A549 (cell line): ENCODE measurements at regions not wholly inside any gene's neighbourhood (a gene's known extent, or its start where the extent isn't known, plus 50 kb on each side); places are given as distances from the start of the nearest gene placed in this dataset.

Experiments used
- ATAC-seq, 2 experiments: fragments of 200-7000 bp in 1 of 2; fragments of >200 bp in 1 of 2; cut with Nextera tagmentation in 1 of 2; cut with Tn5 transposase in 1 of 2; 3 replicates each; pipeline versions ENCODE4 v1.8.0 to v1.9.1; 2018 to 2020; ENCODE audit warnings: mild to moderate bottlenecking in 1 of 2, moderate library complexity in 1 of 2
- CTCF ChIA-PET: fragments of 300-600 bp; sonication (Branson Sonifier 250); formaldehyde crosslinking; extraction: SDS; loops from one replicate; lab custom pipeline; 2021; ENCODE audit warnings: antibody characterized with exemption, inconsistent platforms; lab: Yijun Ruan, JAX
- POLR2A ChIA-PET: fragments of 350-600 bp; formaldehyde crosslinking; extraction: SDS; loops from one replicate; lab custom pipeline; 2021; ENCODE audit warnings: antibody characterized with exemption, inconsistent platforms; lab: Yijun Ruan, JAX
- DNase-seq, 2 experiments: peaks; one replicate each; pipeline versions ENCODE4 v3.0.0 to v3.0.0-alpha.2; 2011 to 2016; ENCODE audit warnings: low read depth in 1 of 2, low spot score in 1 of 2
- FAIRE-seq: peaks from 2 replicates; lab custom pipeline; 2011; peaks lifted over from hg19 to GRCh38; lab: Jason Lieb, UNC
- H3K27ac ChIP-seq, 2 experiments: fragments of >200 bp; sonication (Bioruptor Twin); formaldehyde crosslinking; 3 replicates each; pipeline ENCODE4 v1.5.1; 2016 to 2017
- H3K4me1 ChIP-seq: fragments of >200 bp; sonication (Bioruptor Twin); formaldehyde crosslinking; 3 replicates; pipeline ENCODE4 v1.6.1; 2016
- H3K4me2 ChIP-seq: fragments of >200 bp; sonication (Bioruptor Twin); formaldehyde crosslinking; 3 replicates; pipeline ENCODE4 v1.6.1; 2016
- H3K4me3 ChIP-seq: fragments of >200 bp; sonication (Bioruptor Twin); formaldehyde crosslinking; 3 replicates; pipeline ENCODE4 v1.5.1; 2016
- H3K9me3 ChIP-seq: fragments of >200 bp; sonication (Bioruptor Twin); formaldehyde crosslinking; 3 replicates; pipeline ENCODE4 v1.6.1; 2016
- CBX8 ChIP-seq: fragments of 200-600 bp; sonication (generic); IDR thresholded peaks from 2 replicates; pipeline ENCODE4 v1.6.1; 2016
- EP300 ChIP-seq, 2 experiments: fragments of >200 bp; sonication (Bioruptor Twin); formaldehyde crosslinking; IDR thresholded peaks; 2 replicates in 1 of 2; 3 replicates in 1 of 2; pipeline ENCODE4 v1.6.1; 2016 to 2017
- FOSL2 ChIP-seq, 2 experiments: fragments of 450-650 bp in 1 of 2; fragments of >200 bp in 1 of 2; sonication (Bioruptor Twin) in 1 of 2; formaldehyde crosslinking; IDR thresholded peaks; 2 replicates each; pipeline versions ENCODE4 v1.5.0 to v1.6.1; 2016 to 2020; ENCODE audit warnings: mild to moderate bottlenecking in 1 of 2, moderate library complexity in 1 of 2
- FOXS1 ChIP-seq: fragments of 250-450 bp; sonication (Bioruptor Pico); IDR thresholded peaks from 2 replicates; pipeline ENCODE4 v1.5.0; 2020; ENCODE audit warnings: mild to moderate bottlenecking, moderate library complexity
- HEYL ChIP-seq: fragments of 250-450 bp; sonication (Bioruptor Pico); IDR thresholded peaks from 2 replicates; pipeline ENCODE4 v1.8.0; 2021; ENCODE audit warnings: mild to moderate bottlenecking, moderate library complexity
- HOXA7 ChIP-seq: fragments of 250-450 bp; sonication (Bioruptor Pico); IDR thresholded peaks from 2 replicates; pipeline ENCODE4 v1.5.0; 2020; ENCODE audit warnings: mild to moderate bottlenecking, moderate library complexity
- HOXB5 ChIP-seq: fragments of 250-450 bp; sonication (Bioruptor Pico); IDR thresholded peaks from 2 replicates; pipeline ENCODE4 v1.5.0; 2020; ENCODE audit warnings: mild to moderate bottlenecking, moderate library complexity
- MAFK ChIP-seq: fragments of 450-650 bp; IDR thresholded peaks from 2 replicates; pipeline ENCODE4 v1.6.1; 2014; ENCODE audit not compliant: partially characterized antibody
- PHF8 ChIP-seq: fragments of 200-600 bp; sonication (generic); IDR thresholded peaks from 2 replicates; pipeline ENCODE4 v1.6.1; 2016; ENCODE audit warnings: low read depth, mild to moderate bottlenecking, antibody characterized with exemption, moderate library complexity, borderline replicate concordance
- POLR2A ChIP-seq: IDR thresholded peaks from 2 replicates; pipeline ENCODE4 v1.6.1; 2012; ENCODE audit warnings: mild to moderate bottlenecking, low read length
- POLR2AphosphoS2 ChIP-seq: conservative IDR thresholded peaks from 2 replicates; pipeline ENCODE4 v1.6.1; 2012; ENCODE audit warnings: low read length, improper control_type of control experiment, inconsistent platforms
- RAD21 ChIP-seq, 2 experiments: fragments of >200 bp in 1 of 2; sonication (Bioruptor Twin) in 1 of 2; formaldehyde crosslinking in 1 of 2; IDR thresholded peaks in 1 of 2; conservative IDR thresholded peaks in 1 of 2; 2 replicates in 1 of 2; 3 replicates in 1 of 2; pipeline ENCODE4 v1.6.1; 2012 to 2018; ENCODE audit warnings: inconsistent platforms in 1 of 2
- RARB ChIP-seq: fragments of 250-450 bp; sonication (Bioruptor Pico); IDR thresholded peaks from 2 replicates; pipeline ENCODE4 v1.8.0; 2021; ENCODE audit warnings: mild to moderate bottlenecking, moderate library complexity
- RCOR1 ChIP-seq: fragments of 150-350 bp; IDR thresholded peaks from 2 replicates; pipeline ENCODE4 v1.6.1; 2014; ENCODE audit warnings: antibody characterized with exemption, low read length, low read depth
- SREBF2 ChIP-seq: fragments of 450-650 bp; IDR thresholded peaks from 2 replicates; pipeline ENCODE4 v1.6.1; 2014; ENCODE audit warnings: mild to moderate bottlenecking, moderate library complexity
- TP53 ChIP-seq: fragments of 250-450 bp; sonication (Bioruptor Pico); IDR thresholded peaks from 2 replicates; pipeline ENCODE4 v1.5.0; 2021; ENCODE audit warnings: mild to moderate bottlenecking, moderate library complexity
- ZNF302 ChIP-seq: fragments of 250-450 bp; sonication (Bioruptor Pico); IDR thresholded peaks from 2 replicates; pipeline ENCODE4 v1.9.0; 2021; ENCODE audit warnings: inconsistent platforms, mild to moderate bottlenecking, moderate library complexity
- ZSCAN20 ChIP-seq: fragments of 250-450 bp; sonication (Bioruptor Pico); IDR thresholded peaks from 2 replicates; pipeline ENCODE4 v1.8.0; 2022; ENCODE audit warnings: mild to moderate bottlenecking, moderate library complexity
- WGBS: methylation state at CpG from one replicate; pipeline ENCODE4 v1.1.6; 2017; ENCODE audit errors: missing lambda C conversion rate; 5-methylcytosine and 5-hydroxymethylcytosine counted together
- TF ChIP-seq, protein P1 (sequence below): fragments of 250-450 bp; sonication (Bioruptor Pico); IDR thresholded peaks from 2 replicates; pipeline ENCODE4 v1.5.0; 2020; ENCODE audit warnings: low read depth, mild to moderate bottlenecking, moderate library complexity
- TF ChIP-seq, protein P2 (sequence below): fragments of 200-600 bp; sonication (generic); IDR thresholded peaks from 2 replicates; pipeline ENCODE4 v1.6.1; 2016; ENCODE audit warnings: antibody characterized with exemption, mild to moderate bottlenecking, moderate library complexity
- TF ChIP-seq, protein P3 (sequence below): IDR thresholded peaks from 2 replicates; pipeline ENCODE4 v1.6.1; 2012

DNA sequence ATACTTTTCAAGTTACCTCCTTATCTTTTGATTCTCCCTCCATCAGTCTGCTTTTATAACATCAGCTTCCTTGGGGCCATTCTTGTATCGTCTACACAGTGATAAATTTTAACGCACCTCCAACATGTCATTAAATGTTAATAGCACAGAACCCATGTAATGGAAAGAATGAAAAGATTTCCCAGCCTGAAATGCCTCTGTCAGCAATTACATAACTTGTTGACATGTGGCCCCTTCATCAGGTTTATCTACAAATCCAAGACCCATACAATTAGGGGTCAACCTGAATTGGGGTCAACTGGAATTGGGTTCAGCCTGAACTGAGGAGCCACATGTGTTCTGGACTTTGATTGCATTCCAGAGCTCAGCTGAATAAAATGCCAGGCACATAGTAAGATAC, 148.2 kb upstream of the KLF7 start:
- no peak overlapping the region for H3K4me2 ChIP-seq
- ATAC-seq (no peak), FAIRE-seq (no peak)
- TF ChIP-seq MAFK (peak; percentile 85), HOXB5 (CRISPR knock-in tag) (no peak)
- TF ChIP-seq, all 56 proteins: peak for 1
- H3K4me3 ChIP-seq = no peak overlapping the region
- H3K9me3 ChIP-seq = no peaks in the 10 kb centered on the region
- WGBS = 92% methylated on average over 2 of the region's 2 CpGs
- H3K4me1 ChIP-seq = peaks cover 56% of the 10 kb centered on the region
- no peak overlapping the region; a peak in 1 of 6 replicates for H3K27ac ChIP-seq
- ChIA-PET POLR2A (no interaction called here), CTCF (no interaction called here)
- DNase-seq = no peak

DNA sequence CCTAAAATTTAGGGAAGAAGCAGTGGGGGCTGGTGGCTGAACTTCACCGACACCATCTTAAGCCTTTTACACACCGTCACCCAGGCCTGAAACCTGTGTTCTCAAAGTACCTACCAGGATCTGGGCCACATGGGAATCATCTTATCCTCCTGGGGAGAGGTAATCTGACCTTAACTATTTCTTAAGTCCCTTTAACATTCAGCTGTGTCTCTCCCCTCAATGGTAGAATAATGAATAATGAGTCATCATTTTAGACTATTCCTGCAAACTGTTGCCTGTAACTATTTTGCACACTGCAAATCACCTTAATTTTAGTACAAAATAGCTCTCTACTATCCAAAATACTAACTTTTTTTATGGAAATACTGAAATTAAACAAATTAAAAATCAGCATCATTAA, 149.4 kb upstream of the KLF7 start:
- DNase-seq = no peak
- peaks cover 60% of the 10 kb centered on the region for H3K4me1 ChIP-seq
- CTCF ChIA-PET = interaction anchor here (1.5 kb wide), 1 partner anchor 158 kb away, joined by 4 read pairs; no protein-coding TSS in a partner anchor
- ATAC-seq = no peak
- peak overlapping the region; percentile 9 to 46; a peak in 2 of 6 replicates for H3K27ac ChIP-seq
- POLR2A ChIA-PET = no interaction called here
- FAIRE-seq = no peak
- TF ChIP-seq RAD21 (conservative IDR thresholded peaks at IDR 0.05 in 1 of 2, IDR thresholded peaks at IDR 0.05 in 1 of 2) = no peak
- no peak for TF ChIP-seq FOSL2 (IDR thresholded peaks at IDR 0.05)
- peak; percentile 66 for TF ChIP-seq FOSL2 (CRISPR knock-in tag; IDR thresholded peaks at IDR 0.05)
- no peaks in the 10 kb centered on the region for H3K9me3 ChIP-seq
- no peak overlapping the region for H3K4me3 ChIP-seq
- peak overlapping the region; percentile 3; the same call in 1 of the 3 replicates for H3K4me2 ChIP-seq
- 98% methylated on average over 2 of the region's 2 CpGs for WGBS

DNA sequence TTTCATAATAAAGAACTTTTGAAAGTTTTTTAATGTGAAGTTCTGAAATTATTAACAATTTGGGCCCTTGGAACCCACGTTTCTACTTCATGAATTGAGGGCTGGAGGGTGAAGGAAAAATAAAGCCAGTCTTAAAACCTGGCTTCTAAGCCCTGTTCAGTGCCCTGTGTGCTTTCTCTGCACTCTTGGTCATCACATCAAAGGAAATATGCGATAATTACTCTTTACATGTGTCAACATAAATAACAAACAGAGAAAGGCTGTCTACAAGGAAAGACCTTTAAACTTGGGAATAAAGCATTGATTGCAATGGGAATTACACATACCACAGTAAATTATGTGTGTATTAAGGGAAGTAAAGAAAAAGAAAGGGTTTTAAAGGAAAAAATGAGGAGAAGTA, 150.7 kb upstream of the KLF7 start:
- 79% methylated on average over 2 of the region's 2 CpGs for WGBS

DNA sequence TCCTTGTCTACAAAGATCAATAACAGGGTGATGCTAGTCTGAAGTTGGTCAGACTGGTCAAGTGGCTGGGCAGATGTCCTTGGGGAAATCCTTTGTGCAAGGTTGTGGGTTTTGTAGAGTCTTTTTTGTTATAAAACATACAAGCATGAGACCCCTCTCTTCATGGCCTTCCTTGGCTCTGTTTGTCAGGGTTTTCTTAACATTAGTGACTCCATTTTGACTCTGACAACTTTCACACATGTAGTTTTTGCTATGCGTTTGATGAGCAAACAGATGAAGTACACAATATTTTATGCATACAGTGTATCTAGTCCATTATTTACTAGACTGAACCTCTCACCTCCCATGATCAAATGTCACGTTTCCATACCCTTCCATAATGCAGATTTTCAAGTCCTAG, 151.2 kb upstream of the KLF7 start:
- ChIA-PET POLR2A (no interaction called here), CTCF (interaction anchor here (1.6 kb wide), 1 partner anchor 59 kb away, joined by 3 read pairs; no protein-coding TSS in a partner anchor)
- Histone ChIP-seq H3K9me3 (no peaks in the 10 kb centered on the region), H3K27ac (peak overlapping the region; percentile 43 to 45; a peak in 5 of 6 replicates), H3K4me3 (no peak overlapping the region), H3K4me1 (peaks cover 58% of the 10 kb centered on the region), H3K4me2 (peak overlapping the region; percentile 56)
- 30% methylated on average over 2 of the region's 2 CpGs for WGBS
- TF ChIP-seq RAD21 (conservative IDR thresholded peaks at IDR 0.05 in 1 of 2, IDR thresholded peaks at IDR 0.05 in 1 of 2) = no peak
- TF ChIP-seq, protein P1, sequence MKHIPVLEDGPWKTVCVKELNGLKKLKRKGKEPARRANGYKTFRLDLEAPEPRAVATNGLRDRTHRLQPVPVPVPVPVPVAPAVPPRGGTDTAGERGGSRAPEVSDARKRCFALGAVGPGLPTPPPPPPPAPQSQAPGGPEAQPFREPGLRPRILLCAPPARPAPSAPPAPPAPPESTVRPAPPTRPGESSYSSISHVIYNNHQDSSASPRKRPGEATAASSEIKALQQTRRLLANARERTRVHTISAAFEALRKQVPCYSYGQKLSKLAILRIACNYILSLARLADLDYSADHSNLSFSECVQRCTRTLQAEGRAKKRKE (CRISPR knock-in tag) = peak; percentile 91; the same call in 1 of the 2 replicates
- peak; percentile 92 for TF ChIP-seq HEYL
- peak; percentile 46; the same call in 1 of the 2 replicates for TF ChIP-seq FOXS1 (CRISPR knock-in tag)
- no peak for TF ChIP-seq EP300 (IDR thresholded peaks at IDR 0.05)
- TF ChIP-seq ZSCAN20 (CRISPR knock-in tag) = peak; percentile 93
- TF ChIP-seq RCOR1 = no peak
- TF ChIP-seq HOXB5 (CRISPR knock-in tag) = peak; percentile 85
- DNase-seq (no peak), FAIRE-seq (no peak), ATAC-seq (no peak)

More for the DNA sequence above, 150.7 kb upstream of the KLF7 start:
- TF ChIP-seq POLR2A = no peak
- no peak for TF ChIP-seq MAFK
- no peak for TF ChIP-seq TP53 (CRISPR knock-in tag)
- TF ChIP-seq SREBF2 = no peak
- no peak for TF ChIP-seq ZNF302 (CRISPR knock-in tag)
- no peak for TF ChIP-seq POLR2AphosphoS2
- TF ChIP-seq, protein P2, sequence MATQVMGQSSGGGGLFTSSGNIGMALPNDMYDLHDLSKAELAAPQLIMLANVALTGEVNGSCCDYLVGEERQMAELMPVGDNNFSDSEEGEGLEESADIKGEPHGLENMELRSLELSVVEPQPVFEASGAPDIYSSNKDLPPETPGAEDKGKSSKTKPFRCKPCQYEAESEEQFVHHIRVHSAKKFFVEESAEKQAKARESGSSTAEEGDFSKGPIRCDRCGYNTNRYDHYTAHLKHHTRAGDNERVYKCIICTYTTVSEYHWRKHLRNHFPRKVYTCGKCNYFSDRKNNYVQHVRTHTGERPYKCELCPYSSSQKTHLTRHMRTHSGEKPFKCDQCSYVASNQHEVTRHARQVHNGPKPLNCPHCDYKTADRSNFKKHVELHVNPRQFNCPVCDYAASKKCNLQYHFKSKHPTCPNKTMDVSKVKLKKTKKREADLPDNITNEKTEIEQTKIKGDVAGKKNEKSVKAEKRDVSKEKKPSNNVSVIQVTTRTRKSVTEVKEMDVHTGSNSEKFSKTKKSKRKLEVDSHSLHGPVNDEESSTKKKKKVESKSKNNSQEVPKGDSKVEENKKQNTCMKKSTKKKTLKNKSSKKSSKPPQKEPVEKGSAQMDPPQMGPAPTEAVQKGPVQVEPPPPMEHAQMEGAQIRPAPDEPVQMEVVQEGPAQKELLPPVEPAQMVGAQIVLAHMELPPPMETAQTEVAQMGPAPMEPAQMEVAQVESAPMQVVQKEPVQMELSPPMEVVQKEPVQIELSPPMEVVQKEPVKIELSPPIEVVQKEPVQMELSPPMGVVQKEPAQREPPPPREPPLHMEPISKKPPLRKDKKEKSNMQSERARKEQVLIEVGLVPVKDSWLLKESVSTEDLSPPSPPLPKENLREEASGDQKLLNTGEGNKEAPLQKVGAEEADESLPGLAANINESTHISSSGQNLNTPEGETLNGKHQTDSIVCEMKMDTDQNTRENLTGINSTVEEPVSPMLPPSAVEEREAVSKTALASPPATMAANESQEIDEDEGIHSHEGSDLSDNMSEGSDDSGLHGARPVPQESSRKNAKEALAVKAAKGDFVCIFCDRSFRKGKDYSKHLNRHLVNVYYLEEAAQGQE = no peak
- TF ChIP-seq, protein P1 (CRISPR knock-in tag) = no peak
- TF ChIP-seq PHF8 = no peak
- TF ChIP-seq RARB = no peak
- TF ChIP-seq, protein P3, sequence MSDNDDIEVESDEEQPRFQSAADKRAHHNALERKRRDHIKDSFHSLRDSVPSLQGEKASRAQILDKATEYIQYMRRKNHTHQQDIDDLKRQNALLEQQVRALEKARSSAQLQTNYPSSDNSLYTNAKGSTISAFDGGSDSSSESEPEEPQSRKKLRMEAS = no peak
- no peak for TF ChIP-seq CBX8
- TF ChIP-seq HOXA7 = no peak
- CTCF ChIA-PET = interaction anchor here (1.5 kb wide), 1 partner anchor 157 kb away, joined by 4 read pairs; no protein-coding TSS in a partner anchor
- ATAC-seq = no peak
- FAIRE-seq = no peak
- no peak for DNase-seq
- Histone ChIP-seq H3K4me3 (no peak overlapping the region), H3K4me1 (peaks cover 62% of the 10 kb centered on the region), H3K4me2 (peak overlapping the region; percentile 56; the same call in 2 of the 3 replicates), H3K9me3 (no peaks in the 10 kb centered on the region), H3K27ac (peak overlapping the region; percentile 43 to 45; a peak in 5 of 6 replicates)
- POLR2A ChIA-PET = no interaction called here
